ENCODE measurements at regions not wholly inside any gene's neighbourhood (a gene's known extent, or its start where the extent isn't known, plus 50 kb on each side); places are given as distances from the start of the nearest gene placed in this dataset.

GRCh38 chr1:234665975-234666605 lies 56.1 kb upstream of the IRF2BP2 start:
- no peak for TF ChIP-seq CTCF (CRISPR knock-in tag; IDR thresholded peaks at IDR 0.05)
- no peak for TF ChIP-seq TMF1 (CRISPR knock-in tag; IDR thresholded peaks at IDR 0.05; ENCODE audit: low read depth)
- no peak for TF ChIP-seq STAT6 (CRISPR knock-in tag; IDR thresholded peaks at IDR 0.05; ENCODE audit: borderline replicate concordance)
- TF ChIP-seq TRIM24 (CRISPR knock-in tag; IDR thresholded peaks at IDR 0.05), result no peak
- no peak for TF ChIP-seq ZNF562 (CRISPR knock-in tag; IDR thresholded peaks at IDR 0.05; ENCODE audit: borderline replicate concordance)
- no peak for TF ChIP-seq POGK (CRISPR knock-in tag; conservative IDR thresholded peaks at IDR 0.05)
- no peak for TF ChIP-seq SP2 (CRISPR knock-in tag; IDR thresholded peaks at IDR 0.05)
- TF ChIP-seq ZNF776 (CRISPR knock-in tag; IDR thresholded peaks at IDR 0.05), result no peak
- TF ChIP-seq FOXP4 (CRISPR knock-in tag; IDR thresholded peaks at IDR 0.05), result no peak
- TF ChIP-seq CBX1 (IDR thresholded peaks at IDR 0.05; ENCODE audit: low read depth), result no peak
- TF ChIP-seq ZNF318 (CRISPR knock-in tag; IDR thresholded peaks at IDR 0.05), result no peak
- TF ChIP-seq FOSL2 (CRISPR knock-in tag; IDR thresholded peaks at IDR 0.05), result no peak
